IPS DF 4.7 (cell line): ENCODE measurements at regions not wholly inside any gene's neighbourhood (a gene's known extent, or its start where the extent isn't known, plus 50 kb on each side); places are given as distances from the start of the nearest gene placed in this dataset.

ENCODE experiments used
- DNase-seq: peaks from one replicate; pipeline ENCODE4 v3.0.0-alpha.2; 2013; ENCODE audit warnings: low spot score; ENCODE audit errors: extremely low read depth

GRCh38 chr18:29588446-29589100 lies 1411.6 kb upstream of the CDH2 start:
- no peak for DNase-seq

- DNase-seq = peak; percentile 41
Measured at GRCh38 chr18:29586210-29586609, 1409.3 kb upstream of the CDH2 start.

GRCh38 chr18:29560270-29560669 lies 1383.3 kb upstream of the CDH2 start:
- no peak for DNase-seq

DNA sequence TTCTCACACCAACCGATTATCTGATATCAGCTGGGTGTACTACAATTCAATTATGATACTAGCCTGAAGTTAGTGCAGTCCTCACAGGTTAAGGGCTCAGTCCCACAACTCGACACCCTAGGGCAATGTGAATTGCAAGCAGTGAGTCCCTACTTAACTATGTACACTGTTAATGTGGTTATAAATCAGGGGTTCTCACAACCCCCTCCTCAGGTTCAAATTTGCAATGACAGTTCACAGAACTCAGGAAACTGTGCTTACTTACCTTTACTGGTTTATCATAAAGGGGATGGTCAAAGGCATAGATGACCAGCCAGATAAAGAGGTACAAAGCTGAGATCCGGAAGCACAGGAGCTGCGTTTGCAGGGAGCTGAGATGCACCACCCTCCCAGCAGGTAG lies 1379.1 kb upstream of the CDH2 start:
- DNase-seq = peak; percentile 1

GRCh38 chr18:29549759-29550158 lies 1372.8 kb upstream of the CDH2 start:
- no peak for DNase-seq

DNA sequence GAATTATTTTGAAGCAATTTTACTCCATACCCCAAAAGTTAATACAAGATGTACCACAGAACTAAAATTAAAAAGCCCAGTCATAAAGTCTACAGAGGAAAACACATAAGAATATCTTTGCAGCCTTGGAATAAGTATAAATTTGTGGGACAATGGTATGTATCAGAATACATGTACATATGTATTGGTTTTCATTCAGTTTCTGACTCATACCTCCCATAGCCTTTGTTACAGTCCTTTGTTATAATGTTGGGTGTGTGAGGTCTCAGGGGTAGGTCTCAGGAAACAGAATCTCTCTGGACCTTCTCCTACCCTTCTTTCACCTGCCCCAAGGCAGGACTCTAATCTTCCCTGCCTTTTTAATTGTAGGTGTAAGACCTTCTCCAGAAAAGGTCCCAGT lies 1370.7 kb upstream of the CDH2 start:
- no peak for DNase-seq

GRCh38 chr18:29540548-29540947 lies 1363.6 kb upstream of the CDH2 start:
- no peak for DNase-seq

- no peak for DNase-seq
Measured at GRCh38 chr18:29531746-29532145, 1354.8 kb upstream of the CDH2 start.

GRCh38 chr18:29523371-29523770 lies 1346.4 kb upstream of the CDH2 start:
- no peak for DNase-seq

DNA sequence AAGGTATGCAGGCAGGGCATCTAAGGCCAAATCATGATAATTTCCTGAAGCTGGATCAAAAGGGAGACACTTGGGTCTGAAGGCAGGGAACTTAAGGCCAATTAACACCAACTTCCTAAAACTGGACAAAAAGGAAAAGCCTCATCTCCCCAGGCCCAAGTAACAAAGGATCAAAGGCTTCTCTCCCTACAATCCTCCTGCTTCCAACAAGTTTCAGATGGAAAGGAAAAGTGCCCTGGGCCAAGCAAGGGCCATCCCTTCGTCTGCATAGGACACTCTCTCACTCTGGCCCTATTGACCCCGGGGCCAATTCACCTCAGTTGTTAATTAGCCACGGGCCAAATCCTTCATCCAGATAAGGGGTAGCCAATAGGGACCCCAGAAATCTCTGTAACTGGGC lies 1335.8 kb upstream of the CDH2 start:
- DNase-seq = no peak

- DNase-seq = no peak
Measured at GRCh38 chr18:29512203-29512602, 1335.3 kb upstream of the CDH2 start.

- DNase-seq = no peak
Measured at GRCh38 chr18:29501952-29502351, 1325.0 kb upstream of the CDH2 start.

DNA sequence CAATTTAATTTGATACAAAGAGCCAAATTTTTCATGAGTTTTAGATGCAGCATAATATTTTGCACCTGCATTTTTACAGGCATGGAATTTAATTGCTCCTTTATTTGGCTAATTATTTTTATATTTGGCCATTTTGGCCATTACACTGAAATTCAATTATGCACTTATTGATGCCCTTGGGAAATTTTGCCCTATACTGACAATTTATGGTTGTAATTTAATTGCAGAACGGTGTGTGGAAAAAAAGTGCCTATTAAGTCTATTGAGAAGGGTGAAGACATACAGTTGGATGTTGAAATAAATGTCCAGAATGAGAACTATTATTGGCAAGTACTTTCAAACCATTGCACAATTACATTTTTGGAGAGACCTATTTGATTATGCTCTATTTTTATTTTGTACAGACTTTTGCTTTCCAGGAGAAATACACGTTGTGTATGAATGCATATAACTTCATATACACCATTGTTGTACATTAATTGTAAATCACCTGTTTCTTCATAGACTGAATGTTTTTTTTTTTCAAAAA lies 1319.3 kb upstream of the CDH2 start:
- no peak for DNase-seq

GRCh38 chr18:29494371-29494770 lies 1317.4 kb upstream of the CDH2 start:
- DNase-seq = no peak

DNA sequence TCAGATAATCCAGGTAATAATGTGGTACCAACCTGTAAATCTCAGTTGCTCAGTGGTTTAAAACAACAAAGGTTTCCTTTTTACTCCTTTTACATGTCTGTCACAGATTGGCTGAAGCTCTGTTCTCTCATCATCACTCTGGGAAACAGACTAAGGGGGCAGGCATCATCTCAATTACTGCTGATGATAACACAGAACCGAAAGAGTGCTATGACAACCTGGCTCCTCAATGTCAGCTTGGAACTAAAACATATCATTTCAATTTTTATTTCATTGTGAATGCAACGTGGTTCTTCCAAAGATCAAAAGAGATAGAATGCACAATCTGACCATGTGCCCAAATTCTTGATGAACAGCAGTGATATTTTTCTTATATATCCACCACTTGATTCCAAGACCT lies 1315.0 kb upstream of the CDH2 start:
- DNase-seq = no peak

- no peak for DNase-seq
Measured at GRCh38 chr18:29488617-29489016, 1311.7 kb upstream of the CDH2 start.

- DNase-seq = no peak
Measured at GRCh38 chr18:29465526-29465925, 1288.6 kb upstream of the CDH2 start.

- no peak for DNase-seq
Measured at GRCh38 chr18:29459972-29460371, 1283.0 kb upstream of the CDH2 start.

DNA sequence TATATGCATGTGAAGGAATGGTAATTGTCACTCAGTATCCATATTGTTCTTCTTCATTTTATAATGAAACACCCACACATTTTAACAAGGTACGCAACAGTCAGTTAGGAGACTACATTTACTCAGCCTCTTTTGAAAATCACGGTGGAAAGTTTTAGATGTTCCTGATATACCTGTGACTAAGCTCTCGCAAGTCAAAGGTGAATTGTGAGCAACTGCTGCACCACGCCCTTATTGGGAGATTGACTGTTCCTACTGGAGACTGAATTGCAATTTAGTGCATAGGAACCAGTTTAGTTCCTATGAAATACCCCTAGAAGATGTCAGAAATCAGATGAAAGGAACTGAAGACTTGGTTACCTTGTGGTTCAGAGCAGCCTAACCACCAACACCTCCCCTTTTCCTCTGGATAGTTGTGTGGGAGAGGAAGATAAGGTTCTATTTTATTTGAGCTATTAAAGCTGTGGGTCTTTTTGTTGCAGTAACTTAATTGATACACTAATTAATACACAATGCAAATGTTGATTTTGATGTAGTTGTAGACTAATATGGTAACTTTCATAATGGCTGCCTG lies 1280.5 kb upstream of the CDH2 start:
- DNase-seq = no peak

DNA sequence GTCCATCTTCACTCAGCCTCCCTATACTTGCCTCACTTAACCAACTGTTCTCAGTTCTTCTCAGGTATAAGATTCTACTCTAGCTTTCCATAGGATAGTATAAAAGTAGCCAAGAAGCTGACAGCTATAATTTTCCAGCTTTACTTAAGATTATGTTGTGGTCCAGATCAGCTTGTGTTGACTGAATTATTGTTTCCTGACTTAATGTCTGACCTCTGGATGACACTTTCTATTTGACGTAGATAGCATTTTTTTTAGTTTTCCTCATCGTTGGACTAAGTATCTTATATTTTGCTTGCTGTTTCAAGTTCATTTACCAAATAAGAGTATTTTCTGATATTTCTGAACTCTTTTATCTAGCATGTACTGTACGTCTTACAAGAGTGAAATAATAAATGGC lies 1272.5 kb upstream of the CDH2 start:
- no peak for DNase-seq

DNA sequence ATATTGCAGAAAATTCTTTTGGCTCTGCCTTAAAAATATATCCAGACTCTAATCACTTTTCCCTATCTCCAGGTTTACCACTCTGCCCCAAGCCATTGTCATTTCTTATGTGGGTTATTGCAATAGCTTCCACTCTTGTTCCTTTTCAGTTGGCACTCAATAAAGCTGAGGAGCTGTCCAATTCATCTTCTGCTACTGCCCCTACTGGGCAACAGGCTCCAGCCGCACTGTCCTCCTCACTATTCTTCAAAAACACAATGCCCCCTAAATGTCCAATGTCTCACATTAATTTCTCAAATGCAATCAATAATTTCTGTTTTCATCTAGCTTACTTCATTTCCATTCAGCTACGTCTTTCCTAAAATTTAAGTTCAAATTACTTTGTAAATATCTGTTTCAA lies 1262.5 kb upstream of the CDH2 start:
- DNase-seq = no peak

- no peak for DNase-seq
Measured at GRCh38 chr18:29436459-29436858, 1259.5 kb upstream of the CDH2 start.

- no peak for DNase-seq
Measured at GRCh38 chr18:29434650-29435049, 1257.7 kb upstream of the CDH2 start.
